OCI-LY1 (cell line): ENCODE measurements at regions not wholly inside any gene's neighbourhood (a gene's known extent, or its start where the extent isn't known, plus 50 kb on each side); places are given as distances from the start of the nearest gene placed in this dataset.

Experiments used
- H2AFZ ChIP-seq: fragments of 200-600 bp; sonication (generic), shearing (Covaris generic); 2 replicates; pipeline ENCODE4 v1.6.0; 2014; ENCODE audit warnings: antibody characterized with exemption, mild to moderate bottlenecking, low read length
- H3F3A ChIP-seq: fragments of 200-600 bp; sonication (generic), shearing (Covaris generic); 2 replicates; pipeline ENCODE4 v1.6.0; 2014; ENCODE audit warnings: mild to moderate bottlenecking, antibody characterized with exemption, low read length, moderate library complexity; ENCODE audit not compliant: insufficient read depth
- H3K27ac ChIP-seq: fragments of 200-600 bp; sonication (generic); 2 replicates; pipeline ENCODE4 v1.5.1; 2014; ENCODE audit warnings: low read length, mixed run types, mild to moderate bottlenecking, low read depth; ENCODE audit not compliant: poor library complexity, severe bottlenecking
- H3K27me3 ChIP-seq: fragments of 200-600 bp; sonication (generic); 2 replicates; pipeline ENCODE4 v1.6.0; 2014; ENCODE audit warnings: antibody characterized with exemption, mild to moderate bottlenecking, low read length, moderate library complexity; ENCODE audit not compliant: insufficient read depth
- H3K36me3 ChIP-seq: fragments of 200-600 bp; sonication (generic); 2 replicates; pipeline ENCODE4 v1.6.1; 2014; ENCODE audit warnings: mild to moderate bottlenecking, antibody characterized with exemption, low read length, moderate library complexity, mixed read lengths; ENCODE audit not compliant: insufficient read depth
- H3K4me1 ChIP-seq: fragments of 200-600 bp; sonication (generic); 2 replicates; pipeline ENCODE4 v1.5.1; 2014; ENCODE audit warnings: mild to moderate bottlenecking, low read length, moderate library complexity; ENCODE audit not compliant: insufficient read depth, severe bottlenecking
- H3K4me2 ChIP-seq: fragments of 200-600 bp; sonication (generic), shearing (Covaris generic); 2 replicates; pipeline ENCODE4 v1.6.1; 2014; ENCODE audit warnings: low read length
- H3K4me3 ChIP-seq: fragments of 200-600 bp; sonication (generic); 2 replicates; pipeline ENCODE4 v1.5.1; 2014; ENCODE audit warnings: low read length, low read depth, mild to moderate bottlenecking, mixed read lengths; ENCODE audit not compliant: poor library complexity, severe bottlenecking
- H3K79me2 ChIP-seq: fragments of 200-600 bp; shearing (Covaris generic); 2 replicates; pipeline ENCODE4 v1.6.1; 2016; ENCODE audit warnings: mixed run types, low read length, mixed read lengths; ENCODE audit not compliant: insufficient read depth
- H3K9ac ChIP-seq: fragments of 200-600 bp; sonication (generic), shearing (Covaris generic); 2 replicates; pipeline ENCODE4 v1.6.1; 2014; ENCODE audit warnings: mild to moderate bottlenecking, low read length, mixed read lengths
- H3K9me2 ChIP-seq: fragments of 200-600 bp; sonication (generic), shearing (Covaris generic); 2 replicates; pipeline ENCODE4 v1.6.1; 2014; ENCODE audit warnings: low read depth, mild to moderate bottlenecking, low read length, mixed read lengths
- H3K9me3 ChIP-seq: fragments of 200-600 bp; shearing (Covaris generic); 2 replicates; pipeline ENCODE4 v1.6.1; 2014; ENCODE audit warnings: low read length, mixed read lengths
- H4K20me1 ChIP-seq: fragments of 200-600 bp; sonication (generic), shearing (Covaris generic); 2 replicates; pipeline ENCODE4 v1.6.0; 2016; ENCODE audit warnings: mild to moderate bottlenecking, low read length; ENCODE audit not compliant: insufficient read depth
- EZH2 ChIP-seq: fragments of 200-600 bp; sonication (generic), shearing (Covaris generic); IDR thresholded peaks from 2 replicates; pipeline ENCODE4 v1.8.0; 2017; ENCODE audit warnings: borderline replicate concordance, mixed run types, mild to moderate bottlenecking, antibody characterized with exemption, low read length, moderate library complexity, mixed read lengths
- TF ChIP-seq, protein P1 (sequence below): fragments of 200-600 bp; sonication (generic), shearing (Covaris generic); IDR thresholded peaks from 2 replicates; pipeline ENCODE4 v1.5.1; 2017; ENCODE audit warnings: mild to moderate bottlenecking, antibody characterized with exemption, low read length, moderate library complexity, mixed read lengths

DNA sequence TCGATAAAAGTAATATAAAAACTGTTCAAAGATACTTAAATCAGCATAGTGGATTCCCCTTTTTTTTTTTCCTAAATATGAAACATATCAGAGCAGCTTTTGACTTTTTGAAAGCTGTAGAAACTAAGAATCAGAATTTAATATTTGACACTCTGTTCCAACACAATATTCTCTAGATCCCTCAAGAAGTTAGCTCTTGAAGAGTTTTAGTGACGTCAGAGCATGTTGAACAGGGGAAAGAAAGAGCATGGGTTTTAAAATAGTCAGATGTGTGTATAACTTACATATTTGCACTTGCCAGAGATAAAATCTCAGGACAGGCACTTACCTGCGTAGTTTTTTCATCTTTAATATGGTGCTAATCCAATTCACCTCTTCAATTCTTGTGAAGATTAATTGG is 75.2 kb upstream of the FBXL7 start:
- Histone ChIP-seq H3K27me3 (no peaks in the 10 kb centered on the region), H4K20me1 (no peaks in the 10 kb centered on the region), H2AFZ (no peak overlapping the region), H3K4me1 (no peaks in the 10 kb centered on the region), H3K36me3 (no peaks in the 10 kb centered on the region), H3F3A (no peaks in the 10 kb centered on the region), H3K4me3 (no peak overlapping the region), H3K9me2 (no peaks in the 10 kb centered on the region), H3K9ac (no peak overlapping the region), H3K79me2 (no peaks in the 10 kb centered on the region), H3K9me3 (no peaks in the 10 kb centered on the region), H3K4me2 (no peak overlapping the region), H3K27ac (no peak overlapping the region)
- TF ChIP-seq, protein P1, sequence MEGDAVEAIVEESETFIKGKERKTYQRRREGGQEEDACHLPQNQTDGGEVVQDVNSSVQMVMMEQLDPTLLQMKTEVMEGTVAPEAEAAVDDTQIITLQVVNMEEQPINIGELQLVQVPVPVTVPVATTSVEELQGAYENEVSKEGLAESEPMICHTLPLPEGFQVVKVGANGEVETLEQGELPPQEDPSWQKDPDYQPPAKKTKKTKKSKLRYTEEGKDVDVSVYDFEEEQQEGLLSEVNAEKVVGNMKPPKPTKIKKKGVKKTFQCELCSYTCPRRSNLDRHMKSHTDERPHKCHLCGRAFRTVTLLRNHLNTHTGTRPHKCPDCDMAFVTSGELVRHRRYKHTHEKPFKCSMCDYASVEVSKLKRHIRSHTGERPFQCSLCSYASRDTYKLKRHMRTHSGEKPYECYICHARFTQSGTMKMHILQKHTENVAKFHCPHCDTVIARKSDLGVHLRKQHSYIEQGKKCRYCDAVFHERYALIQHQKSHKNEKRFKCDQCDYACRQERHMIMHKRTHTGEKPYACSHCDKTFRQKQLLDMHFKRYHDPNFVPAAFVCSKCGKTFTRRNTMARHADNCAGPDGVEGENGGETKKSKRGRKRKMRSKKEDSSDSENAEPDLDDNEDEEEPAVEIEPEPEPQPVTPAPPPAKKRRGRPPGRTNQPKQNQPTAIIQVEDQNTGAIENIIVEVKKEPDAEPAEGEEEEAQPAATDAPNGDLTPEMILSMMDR: no peak
- no peak for TF ChIP-seq EZH2

DNA sequence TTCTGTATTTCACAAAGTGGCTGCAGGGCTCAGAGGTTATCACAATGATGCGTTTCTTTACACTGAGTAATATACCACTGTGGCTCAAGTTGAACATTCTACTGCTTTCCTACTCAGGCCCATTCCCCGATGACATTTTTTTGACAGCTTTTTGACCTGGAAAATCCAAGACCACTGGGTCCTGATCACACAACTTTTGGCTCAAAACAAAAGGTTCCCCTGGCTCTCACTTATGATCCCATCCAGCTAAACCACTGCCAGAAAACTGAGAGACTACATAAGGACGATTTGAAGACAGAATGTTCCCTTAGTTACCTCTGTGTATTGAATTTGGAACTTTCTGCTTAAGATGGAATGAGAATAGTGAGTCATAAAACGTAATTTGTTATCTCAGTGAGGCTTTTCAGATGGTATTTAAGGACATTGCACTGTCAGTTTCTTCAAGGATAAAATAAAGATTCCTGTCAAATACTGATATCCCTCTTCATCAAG is 78.0 kb upstream of the FBXL7 start:
- H3K36me3 ChIP-seq: no peaks in the 10 kb centered on the region
- no peak for TF ChIP-seq EZH2
- TF ChIP-seq, protein P1: no peak

DNA sequence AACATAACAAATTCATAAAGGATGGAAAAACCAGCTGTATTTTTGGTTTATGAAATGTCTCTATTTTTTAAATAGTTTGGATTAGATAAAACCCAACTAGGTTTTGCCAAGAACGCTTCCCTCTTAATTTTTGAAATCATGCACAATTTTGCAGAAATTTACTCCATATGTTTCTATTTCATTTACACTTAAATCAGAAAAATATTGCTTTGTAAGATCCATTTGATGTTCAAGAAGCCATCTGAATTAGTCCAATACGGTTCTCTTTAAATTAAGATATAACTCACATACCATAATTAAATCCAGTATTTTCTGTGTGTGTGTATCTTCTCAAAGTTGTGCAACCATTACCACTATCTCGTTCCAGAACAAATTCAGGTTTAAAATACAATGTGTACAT is 78.6 kb upstream of the FBXL7 start:
- Histone ChIP-seq H3K36me3 (no peaks in the 10 kb centered on the region), H3K9ac (no peak overlapping the region), H3K4me3 (no peak overlapping the region), H4K20me1 (no peaks in the 10 kb centered on the region), H3K9me2 (no peaks in the 10 kb centered on the region), H3F3A (no peaks in the 10 kb centered on the region), H3K27me3 (no peaks in the 10 kb centered on the region), H3K4me1 (no peaks in the 10 kb centered on the region), H3K4me2 (no peak overlapping the region), H3K27ac (no peak overlapping the region), H2AFZ (no peak overlapping the region), H3K79me2 (no peaks in the 10 kb centered on the region), H3K9me3 (no peaks in the 10 kb centered on the region)
- TF ChIP-seq, protein P1: no peak
- no peak for TF ChIP-seq EZH2

More for the DNA sequence above, 78.0 kb upstream of the FBXL7 start:
- Histone ChIP-seq H3K27me3 (no peaks in the 10 kb centered on the region), H3K9me2 (no peaks in the 10 kb centered on the region), H3K9me3 (no peaks in the 10 kb centered on the region), H3K4me1 (no peaks in the 10 kb centered on the region), H3K4me3 (no peak overlapping the region), H3K4me2 (no peak overlapping the region), H3K9ac (no peak overlapping the region), H3K27ac (no peak overlapping the region), H3K79me2 (no peaks in the 10 kb centered on the region), H3F3A (no peaks in the 10 kb centered on the region), H4K20me1 (no peaks in the 10 kb centered on the region), H2AFZ (no peak overlapping the region)
